Neural cell (in vitro differentiated cells): ENCODE measurements at regions not wholly inside any gene's neighbourhood (a gene's known extent, or its start where the extent isn't known, plus 50 kb on each side); places are given as distances from the start of the nearest gene placed in this dataset.
"Not testable (repeated sequence)": the region's sequence is repeated elsewhere in the genome, so short reads cannot be mapped to it uniquely, and the experiment has no call there.

Experiments used
- H2AFZ ChIP-seq: fragments of 200-600, 300-800 bp; sonication (generic), shearing (Covaris generic); 2 replicates; pipeline ENCODE4 v1.6.0; 2014; ENCODE audit warnings: low read depth, mild to moderate bottlenecking, antibody characterized with exemption, low read length, moderate library complexity
- H3F3A ChIP-seq: fragments of 200-600 bp; shearing (Covaris generic); 2 replicates; pipeline ENCODE4 v1.6.1; 2016; ENCODE audit warnings: mild to moderate bottlenecking, moderate library complexity, mixed read lengths, antibody characterized with exemption, low read length; ENCODE audit not compliant: insufficient read depth, poor library complexity, severe bottlenecking
- H3K27ac ChIP-seq: fragments of 200-600, 300-800 bp; sonication (generic), shearing (Covaris generic); 2 replicates; pipeline ENCODE4 v1.5.1; 2014; ENCODE audit warnings: mild to moderate bottlenecking, low read length, moderate library complexity
- H3K27me3 ChIP-seq: fragments of 300-800, 200-600 bp; sonication (generic), shearing (Covaris generic); 2 replicates; pipeline ENCODE4 v1.6.0; 2014; ENCODE audit warnings: mild to moderate bottlenecking, low read depth, low read length, moderate library complexity; ENCODE audit not compliant: insufficient read depth
- H3K36me3 ChIP-seq: fragments of 300-800, 200-600 bp; sonication (generic), shearing (Covaris generic); 2 replicates; pipeline ENCODE4 v1.5.1; 2014; ENCODE audit warnings: mild to moderate bottlenecking, antibody characterized with exemption, low read length, moderate library complexity; ENCODE audit not compliant: insufficient read depth
- H3K4me2 ChIP-seq: fragments of 300-800, 200-600 bp; sonication (generic), shearing (Covaris generic); 2 replicates; pipeline ENCODE4 v1.6.0; 2014; ENCODE audit warnings: mild to moderate bottlenecking, low read length
- H3K4me3 ChIP-seq: fragments of 300-800, 200-600 bp; sonication (generic), shearing (Covaris generic); 2 replicates; pipeline ENCODE4 v1.5.1; 2014; ENCODE audit warnings: mild to moderate bottlenecking, low read length, moderate library complexity
- H3K79me2 ChIP-seq: fragments of 200-600 bp; shearing (Covaris generic); replicated peaks from 2 replicates; pipeline ENCODE4 v1.6.0; 2014; ENCODE audit warnings: mild to moderate bottlenecking, low read length, moderate library complexity; ENCODE audit not compliant: insufficient read depth
- H3K9ac ChIP-seq: fragments of 300-800, 200-600 bp; sonication (generic), shearing (Covaris generic); 2 replicates; pipeline ENCODE4 v1.6.1; 2016; ENCODE audit warnings: mild to moderate bottlenecking, low read length, mixed read lengths
- H3K9me2 ChIP-seq: fragments of 200-600 bp; shearing (Covaris generic); 2 replicates; pipeline ENCODE4 v1.6.1; 2016; ENCODE audit warnings: mild to moderate bottlenecking, low read length, mixed read lengths; ENCODE audit not compliant: insufficient read depth
- H3K9me3 ChIP-seq: fragments of 200-600, 300-800 bp; sonication (generic), shearing (Covaris generic); 2 replicates; pipeline ENCODE4 v1.6.1; 2016; ENCODE audit warnings: mild to moderate bottlenecking, mixed run types, low read length, moderate library complexity, mixed read lengths
- H4K20me1 ChIP-seq: fragments of 200-600 bp; shearing (Covaris generic); 2 replicates; pipeline ENCODE4 v1.6.1; 2016; ENCODE audit warnings: mild to moderate bottlenecking, mixed run types; ENCODE audit not compliant: insufficient read depth
- CTCF ChIP-seq: fragments of 450-650 bp; IDR thresholded peaks from 2 replicates; pipeline ENCODE4 v1.5.1; 2014; ENCODE audit warnings: antibody characterized with exemption, mild to moderate bottlenecking, moderate library complexity; ENCODE audit not compliant: poor library complexity, severe bottlenecking
- EP300 ChIP-seq: fragments of 450-650 bp; conservative IDR thresholded peaks from 2 replicates; pipeline ENCODE4 v1.6.1; 2014; ENCODE audit warnings: antibody characterized with exemption, mild to moderate bottlenecking, moderate library complexity; ENCODE audit not compliant: poor library complexity, severe bottlenecking
- EZH2 ChIP-seq: fragments of 200-600, 300-800 bp; shearing (Covaris generic), sonication (generic); IDR thresholded peaks from 2 replicates; pipeline ENCODE4 v1.6.1; 2014; ENCODE audit warnings: antibody characterized with exemption, low read length, borderline replicate concordance, mild to moderate bottlenecking; ENCODE audit not compliant: insufficient read depth, poor library complexity, severe bottlenecking
- MXI1 ChIP-seq: fragments of 450-650 bp; conservative IDR thresholded peaks from 2 replicates; pipeline ENCODE4 v1.6.1; 2014; ENCODE audit warnings: antibody characterized with exemption, mild to moderate bottlenecking; ENCODE audit not compliant: poor library complexity, severe bottlenecking
- POLR2AphosphoS5 ChIP-seq: IDR thresholded peaks from 2 replicates; pipeline ENCODE4 v1.6.1; 2012
- RAD21 ChIP-seq: fragments of 450-650 bp; conservative IDR thresholded peaks from 2 replicates; pipeline ENCODE4 v1.6.1; 2014; ENCODE audit warnings: antibody characterized with exemption, mild to moderate bottlenecking, moderate library complexity
- REST ChIP-seq: IDR thresholded peaks from 2 replicates; pipeline ENCODE4 v1.6.1; 2012; ENCODE audit warnings: borderline replicate concordance
- SMC3 ChIP-seq: fragments of 450-650 bp; conservative IDR thresholded peaks from 2 replicates; pipeline ENCODE4 v1.6.1; 2014; ENCODE audit warnings: antibody characterized with exemption, mild to moderate bottlenecking, moderate library complexity; ENCODE audit not compliant: poor library complexity
- TAF1 ChIP-seq: IDR thresholded peaks from 2 replicates; pipeline ENCODE4 v1.6.1; 2012; ENCODE audit warnings: low read depth

DNA sequence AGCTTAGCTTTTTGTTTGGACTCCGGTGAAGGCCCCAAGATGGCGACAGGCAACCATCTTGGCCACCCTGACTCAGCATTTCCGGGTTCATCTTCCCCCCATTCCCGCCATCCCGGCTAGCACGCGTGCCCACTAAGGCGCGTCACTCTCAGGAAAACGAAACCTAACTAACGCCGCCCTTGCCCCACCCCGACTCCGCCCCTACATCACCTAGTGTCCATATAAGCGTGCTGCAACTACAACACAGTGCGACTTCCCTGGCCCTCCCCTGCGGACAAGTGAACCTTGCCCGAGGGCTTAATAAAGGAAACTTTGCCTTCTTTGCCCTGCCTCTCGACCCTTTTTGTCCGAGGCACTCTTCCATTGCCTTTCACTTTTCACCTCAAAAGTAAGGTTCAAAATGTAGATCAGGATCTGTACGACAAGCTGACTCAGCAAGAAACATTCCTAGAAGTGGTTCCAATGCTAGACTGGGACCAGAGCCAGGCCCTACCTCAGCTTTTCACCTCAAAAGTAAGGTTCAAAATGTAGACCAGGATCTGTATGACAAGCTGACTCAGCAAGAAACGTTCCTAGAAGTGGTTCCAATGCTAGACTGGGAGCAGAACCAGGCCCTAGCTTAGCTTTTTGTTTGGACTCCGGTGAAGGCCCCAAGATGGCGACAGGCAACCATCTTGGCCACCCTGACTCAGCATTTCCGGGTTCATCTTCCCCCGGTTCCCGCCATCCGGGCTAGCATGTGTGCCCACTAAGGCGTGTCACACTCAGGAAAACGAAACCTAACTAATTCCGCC is 51.9 kb upstream of the TMEM97 start:
- H3K9me2 ChIP-seq, H2AFZ ChIP-seq, H3K27ac ChIP-seq, H3K36me3 ChIP-seq, H3K9ac ChIP-seq, H4K20me1 ChIP-seq, H3K27me3 ChIP-seq, H3K9me3 ChIP-seq, H3K79me2 ChIP-seq, H3F3A ChIP-seq, H3K4me2 ChIP-seq, H3K4me3 ChIP-seq: not testable (repeated sequence)

DNA sequence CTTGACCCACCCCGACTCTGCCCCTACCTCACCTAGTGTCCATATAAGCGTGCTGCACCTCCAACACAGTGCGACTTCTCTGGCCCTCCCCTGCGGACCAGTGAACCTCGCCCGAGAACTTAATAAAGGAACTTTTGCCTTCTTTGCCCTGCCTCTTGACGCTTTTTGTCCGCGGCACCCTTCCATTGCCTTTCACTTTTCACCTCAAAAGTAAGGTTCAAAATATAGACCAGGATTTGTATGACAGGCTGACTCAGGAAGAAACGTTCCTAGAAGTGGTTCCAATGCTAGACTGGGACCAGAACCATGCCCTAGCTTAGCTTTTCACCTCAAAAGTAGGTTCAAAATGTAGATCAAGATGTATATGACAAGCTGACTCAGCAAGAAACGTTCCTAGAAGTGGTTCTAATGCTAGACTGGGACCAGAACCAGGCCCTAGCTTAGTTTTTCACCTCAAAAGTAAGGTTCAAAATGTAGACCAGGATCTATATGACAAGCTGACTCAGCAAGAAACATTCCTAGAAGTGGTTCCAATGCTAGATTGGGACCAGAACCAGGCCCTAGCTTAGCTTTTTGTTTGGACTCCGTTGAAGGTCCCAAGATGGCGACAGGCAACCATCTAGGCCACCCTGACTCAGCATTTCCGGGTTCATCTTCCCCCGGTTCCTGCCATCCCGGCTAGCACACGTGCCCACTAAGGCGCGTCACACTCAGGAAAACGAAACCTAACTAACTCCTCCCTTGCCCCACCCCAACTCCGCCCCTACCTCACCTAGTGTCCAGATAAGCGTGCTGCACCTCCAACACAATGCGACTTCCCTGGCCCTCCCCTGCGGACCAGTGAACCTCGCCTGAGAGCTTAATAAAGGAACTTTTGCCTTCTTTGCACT is 51.0 kb upstream of the TMEM97 start:
- Histone ChIP-seq H3K36me3 (no peaks in the 10 kb centered on the region), H3K27ac (no peak overlapping the region), H3K4me2 (no peak overlapping the region), H3K79me2 (no peaks in the 10 kb centered on the region), H3K27me3 (no peaks in the 10 kb centered on the region), H3F3A (no peaks in the 10 kb centered on the region), H3K9ac (no peak overlapping the region), H3K9me2 (no peaks in the 10 kb centered on the region), H3K9me3 (no peaks in the 10 kb centered on the region), H3K4me3 (no peak overlapping the region), H2AFZ (no peak overlapping the region), H4K20me1 (no peaks in the 10 kb centered on the region)
- TF ChIP-seq RAD21 (no peak), SMC3 (no peak), CTCF (no peak), EP300 (no peak), REST (no peak), POLR2AphosphoS5 (no peak), TAF1 (no peak), MXI1 (no peak), EZH2 (no peak)
